Neural progenitor cell (in vitro differentiated cells): ENCODE measurements at regions not wholly inside any gene's neighbourhood (a gene's known extent, or its start where the extent isn't known, plus 50 kb on each side); places are given as distances from the start of the nearest gene placed in this dataset.

Experiments
- EZH2 ChIP-seq: fragments of 200-600 bp; sonication (generic); IDR thresholded peaks from 2 replicates; pipeline ENCODE4 v1.6.1; 2017; ENCODE audit warnings: antibody characterized with exemption, mild to moderate bottlenecking, moderate library complexity
- TF ChIP-seq, protein P1 (sequence below): fragments of 200-600 bp; sonication (generic); IDR thresholded peaks from 2 replicates; pipeline ENCODE4 v1.5.1; 2017; ENCODE audit warnings: antibody characterized with exemption, mild to moderate bottlenecking

DNA sequence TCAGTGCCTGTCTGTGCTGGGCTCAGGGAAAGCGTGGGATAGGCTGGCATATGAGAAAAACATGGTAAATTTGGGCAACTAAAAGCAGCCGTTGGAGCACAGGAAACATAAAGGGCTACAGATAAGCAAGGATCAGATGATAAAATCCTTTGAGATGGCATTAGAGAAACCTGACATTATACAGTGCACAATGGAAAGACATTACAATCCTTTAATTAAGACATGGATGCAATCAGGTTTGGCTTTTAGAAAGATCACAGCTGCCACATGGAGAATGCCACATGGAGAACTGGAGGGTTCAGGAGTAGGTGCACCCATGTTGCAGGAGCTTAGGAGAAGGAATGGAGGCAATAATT lies 117.3 kb downstream of the CDC42EP3 start:
- TF ChIP-seq, protein P1, sequence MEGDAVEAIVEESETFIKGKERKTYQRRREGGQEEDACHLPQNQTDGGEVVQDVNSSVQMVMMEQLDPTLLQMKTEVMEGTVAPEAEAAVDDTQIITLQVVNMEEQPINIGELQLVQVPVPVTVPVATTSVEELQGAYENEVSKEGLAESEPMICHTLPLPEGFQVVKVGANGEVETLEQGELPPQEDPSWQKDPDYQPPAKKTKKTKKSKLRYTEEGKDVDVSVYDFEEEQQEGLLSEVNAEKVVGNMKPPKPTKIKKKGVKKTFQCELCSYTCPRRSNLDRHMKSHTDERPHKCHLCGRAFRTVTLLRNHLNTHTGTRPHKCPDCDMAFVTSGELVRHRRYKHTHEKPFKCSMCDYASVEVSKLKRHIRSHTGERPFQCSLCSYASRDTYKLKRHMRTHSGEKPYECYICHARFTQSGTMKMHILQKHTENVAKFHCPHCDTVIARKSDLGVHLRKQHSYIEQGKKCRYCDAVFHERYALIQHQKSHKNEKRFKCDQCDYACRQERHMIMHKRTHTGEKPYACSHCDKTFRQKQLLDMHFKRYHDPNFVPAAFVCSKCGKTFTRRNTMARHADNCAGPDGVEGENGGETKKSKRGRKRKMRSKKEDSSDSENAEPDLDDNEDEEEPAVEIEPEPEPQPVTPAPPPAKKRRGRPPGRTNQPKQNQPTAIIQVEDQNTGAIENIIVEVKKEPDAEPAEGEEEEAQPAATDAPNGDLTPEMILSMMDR: no peak
- TF ChIP-seq EZH2: no peak
